B cell (primary cell): ENCODE measurements at regions not wholly inside any gene's neighbourhood (a gene's known extent, or its start where the extent isn't known, plus 50 kb on each side); places are given as distances from the start of the nearest gene placed in this dataset.

Source experiments
- ATAC-seq: fragments of 200-7000 bp; cut with Tn5 transposase; one replicate; pipeline ENCODE4 v1.10.0; 2021; ENCODE audit warnings: low read depth, mild to moderate bottlenecking, moderate number of reproducible peaks, moderate library complexity
- CTCF ChIA-PET: fragments of 350-600 bp; sonication (Branson Sonifier 250); formaldehyde crosslinking; loops from one replicate; lab custom pipeline; 2021; ENCODE audit warnings: antibody characterized with exemption, inconsistent platforms; lab: Charles Lee
- POLR2A ChIA-PET: fragments of 350-600 bp; sonication (Branson Sonifier 250); formaldehyde crosslinking; loops from one replicate; lab custom pipeline; 2021; ENCODE audit warnings: antibody characterized with exemption; lab: Charles Lee
- DNase-seq: peaks from one replicate; pipeline ENCODE4 v3.0.0; 2013
- H2AFZ ChIP-seq: 2 replicates; pipeline ENCODE4 v1.6.1; 2012; ENCODE audit warnings: mild to moderate bottlenecking, low read depth, low read length; ENCODE audit not compliant: insufficient read depth, poor library complexity, severe bottlenecking
- H3K27ac ChIP-seq, 2 donors: 1 replicate in 1 of 2; 2 replicates in 1 of 2; pipeline ENCODE4 v1.5.1; 2012 to 2013; ENCODE audit warnings: low read length in 2 of 2, mild to moderate bottlenecking in 2 of 2, moderate library complexity in 1 of 2
- H3K27me3 ChIP-seq, 4 experiments: fragments of 200-600 bp in 1 of 4; sonication (generic) in 1 of 4; replicated peaks in 1 of 4; 1 replicate in 2 of 4; 2 replicates in 2 of 4; pipeline versions ENCODE4 v1.6.1 to v1.7.0; 2013 to 2016; ENCODE audit warnings: low read length in 3 of 4, mild to moderate bottlenecking in 2 of 4, mixed read lengths in 1 of 4, moderate library complexity in 1 of 4; ENCODE audit not compliant: insufficient read depth in 4 of 4, control insufficient read depth in 3 of 4; ENCODE audit errors: control extremely low read depth in 1 of 4
- H3K36me3 ChIP-seq, 2 experiments: replicated peaks in 1 of 2; 1 replicate in 1 of 2; 2 replicates in 1 of 2; pipeline versions ENCODE4 v1.6.1 to v1.7.1; 2013; ENCODE audit warnings: low read length in 1 of 2; ENCODE audit not compliant: insufficient read depth in 2 of 2, control insufficient read depth in 1 of 2; ENCODE audit errors: control extremely low read depth in 1 of 2, extremely low read depth in 1 of 2
- H3K4me1 ChIP-seq, 2 donors: fragments of 200-600 bp in 1 of 2; sonication (generic) in 1 of 2; 1 replicate in 1 of 2; 2 replicates in 1 of 2; pipeline versions ENCODE4 v1.5.1 to v1.6.1; 2013 to 2017; ENCODE audit warnings: low read length in 2 of 2; ENCODE audit not compliant: control insufficient read depth in 2 of 2, insufficient read depth in 2 of 2
- H3K4me2 ChIP-seq: replicated peaks from 2 replicates; pipeline ENCODE3; 2012; ENCODE audit warnings: mild to moderate bottlenecking, low read depth, low read length; ENCODE audit not compliant: poor library complexity, severe bottlenecking
- H3K4me3 ChIP-seq, 5 experiments: fragments of 200-600 bp in 1 of 5; sonication (generic) in 1 of 5; 1 replicate in 3 of 5; 2 replicates in 2 of 5; pipeline versions ENCODE4 v1.5.1 to v1.7.0; 2011 to 2016; ENCODE audit warnings: low read length in 4 of 5, mild to moderate bottlenecking in 4 of 5, low read depth in 2 of 5, control low read depth in 1 of 5, moderate library complexity in 1 of 5; ENCODE audit not compliant: insufficient read depth in 1 of 5; ENCODE audit errors: control extremely low read depth in 1 of 5, extremely low read depth in 1 of 5
- H3K79me2 ChIP-seq: fragments of 200-600 bp; sonication (generic); one replicate; pipeline ENCODE4 v1.6.0; 2016; ENCODE audit warnings: low read length; ENCODE audit not compliant: control insufficient read depth, insufficient read depth
- H3K9ac ChIP-seq: fragments of 200-600 bp; sonication (generic); 2 replicates; pipeline ENCODE4 v1.6.1; 2017; ENCODE audit warnings: mild to moderate bottlenecking, low read length, moderate library complexity
- H3K9me3 ChIP-seq, 3 donors: one replicate each; pipeline versions ENCODE4 v1.6.1 to v1.7.1; 2013; ENCODE audit warnings: low read length in 2 of 3; ENCODE audit not compliant: control insufficient read depth in 2 of 3, insufficient read depth in 1 of 3; ENCODE audit errors: control extremely low read depth in 1 of 3
- H4K20me1 ChIP-seq: 2 replicates; pipeline ENCODE4 v1.6.0; 2012; ENCODE audit warnings: mild to moderate bottlenecking, low read length; ENCODE audit not compliant: insufficient read depth, control insufficient read depth, poor library complexity, severe bottlenecking
- H3K27ac Mint-ChIP-seq: one replicate; pipeline ENCODE4 v1.8.0; 2021; ENCODE audit warnings: mixed read lengths
- H3K27me3 Mint-ChIP-seq: one replicate; pipeline ENCODE4 v1.8.0; 2021; ENCODE audit warnings: mixed read lengths
- H3K4me1 Mint-ChIP-seq: one replicate; pipeline ENCODE4 v1.8.0; 2021; ENCODE audit warnings: mixed read lengths
- H3K4me3 Mint-ChIP-seq: one replicate; pipeline ENCODE4 v1.8.0; 2021; ENCODE audit warnings: mixed read lengths
- H3K9me3 Mint-ChIP-seq: one replicate; pipeline ENCODE4 v1.8.0; 2022; ENCODE audit warnings: mixed read lengths; ENCODE audit not compliant: insufficient read depth
- EZH2 ChIP-seq: IDR thresholded peaks from 2 replicates; pipeline ENCODE4 v1.6.1; 2012; ENCODE audit warnings: borderline replicate concordance, low read depth, mild to moderate bottlenecking, moderate library complexity, low read length; ENCODE audit not compliant: insufficient read depth, poor library complexity, severe bottlenecking
- WGBS: methylation state at CpG from one replicate; pipeline ENCODE4 v1.1.5; 2013; ENCODE audit warnings: missing lambda C conversion rate; ENCODE audit not compliant: insufficient coverage; 5-methylcytosine and 5-hydroxymethylcytosine counted together
- intact Hi-C: fragments of 100-400 bp; cut with micrococcal nuclease; formaldehyde crosslinking; loops from one replicate; pipeline ENCODE4 v1.10.0; 2022
- TF ChIP-seq, protein P1 (sequence below): fragments of 200-600 bp; IDR thresholded peaks from one replicate; pipeline ENCODE4 v1.8.0; 2022; ENCODE audit warnings: antibody characterized with exemption, mild to moderate bottlenecking

DNA sequence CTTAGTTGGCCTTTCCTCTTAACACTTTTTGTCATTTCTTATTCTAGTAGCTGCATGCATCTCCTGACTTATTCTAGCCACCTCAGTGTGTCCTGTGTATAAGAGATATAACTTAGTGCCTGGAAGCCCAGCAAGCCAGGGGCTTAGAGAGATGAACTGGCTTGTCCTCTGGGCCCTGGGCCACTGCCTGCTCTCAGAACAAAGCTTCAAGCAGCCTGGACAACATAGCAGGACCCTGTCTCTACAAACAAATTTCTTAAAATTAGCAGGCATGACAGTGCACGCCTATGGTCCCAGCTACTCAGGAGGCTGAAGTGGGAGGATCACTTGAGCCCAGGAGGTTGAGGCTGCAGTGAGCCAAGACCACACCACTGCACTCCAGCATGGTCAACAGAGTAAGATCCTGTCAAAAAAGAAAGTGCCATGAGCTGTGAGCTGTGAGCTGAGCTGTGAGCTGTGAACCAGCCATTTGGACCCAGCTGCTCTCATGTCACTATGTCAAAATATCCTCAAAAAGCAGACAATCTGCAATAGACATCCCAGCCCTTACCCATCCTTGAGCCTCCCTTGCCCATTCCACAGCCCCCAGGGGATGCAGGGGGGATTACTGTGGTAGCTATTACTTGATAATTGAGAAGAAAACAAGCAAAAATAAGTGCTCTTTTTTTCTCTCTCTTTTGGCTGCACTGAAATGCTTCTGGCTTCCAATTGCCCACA lies 174.5 kb downstream of the OPA1 start:
- ATAC-seq: no peak
- 86% methylated on average over 1 of the region's 1 CpG for WGBS
- no peak overlapping the region for H3K27ac Mint-ChIP-seq
- POLR2A ChIA-PET: no interaction called here
- H3K27ac ChIP-seq: no peak overlapping the region
- no peak overlapping the region for H3K4me2 ChIP-seq
- no peak overlapping the region for H3K4me3 Mint-ChIP-seq
- H3K27me3 ChIP-seq: peaks cover 0 to 2% (median 0%) of the 10 kb centered on the region in 4 experiments
- H3K4me3 ChIP-seq: no peak overlapping the region
- H3K79me2 ChIP-seq: no peaks in the 10 kb centered on the region
- H2AFZ ChIP-seq: no peak overlapping the region
- H3K9ac ChIP-seq: no peak overlapping the region
- H3K4me1 Mint-ChIP-seq: peaks cover 3% of the 10 kb centered on the region
- H3K9me3 ChIP-seq: no peaks in the 10 kb centered on the region
- H4K20me1 ChIP-seq: no peaks in the 10 kb centered on the region
- intact Hi-C loops: no loop called here
- CTCF ChIA-PET: interaction anchor here (0.7 to 1.4 kb wide), 3 partner anchors 22 to 548 kb away, joined by 3 to 4 read pairs (median 3); no protein-coding TSS in a partner anchor
- peaks cover 3% of the 10 kb centered on the region for H3K27me3 Mint-ChIP-seq
- no peaks in the 10 kb centered on the region for H3K9me3 Mint-ChIP-seq
- no peak for TF ChIP-seq EZH2
- TF ChIP-seq, protein P1, sequence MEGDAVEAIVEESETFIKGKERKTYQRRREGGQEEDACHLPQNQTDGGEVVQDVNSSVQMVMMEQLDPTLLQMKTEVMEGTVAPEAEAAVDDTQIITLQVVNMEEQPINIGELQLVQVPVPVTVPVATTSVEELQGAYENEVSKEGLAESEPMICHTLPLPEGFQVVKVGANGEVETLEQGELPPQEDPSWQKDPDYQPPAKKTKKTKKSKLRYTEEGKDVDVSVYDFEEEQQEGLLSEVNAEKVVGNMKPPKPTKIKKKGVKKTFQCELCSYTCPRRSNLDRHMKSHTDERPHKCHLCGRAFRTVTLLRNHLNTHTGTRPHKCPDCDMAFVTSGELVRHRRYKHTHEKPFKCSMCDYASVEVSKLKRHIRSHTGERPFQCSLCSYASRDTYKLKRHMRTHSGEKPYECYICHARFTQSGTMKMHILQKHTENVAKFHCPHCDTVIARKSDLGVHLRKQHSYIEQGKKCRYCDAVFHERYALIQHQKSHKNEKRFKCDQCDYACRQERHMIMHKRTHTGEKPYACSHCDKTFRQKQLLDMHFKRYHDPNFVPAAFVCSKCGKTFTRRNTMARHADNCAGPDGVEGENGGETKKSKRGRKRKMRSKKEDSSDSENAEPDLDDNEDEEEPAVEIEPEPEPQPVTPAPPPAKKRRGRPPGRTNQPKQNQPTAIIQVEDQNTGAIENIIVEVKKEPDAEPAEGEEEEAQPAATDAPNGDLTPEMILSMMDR: no peak
- H3K4me1 ChIP-seq: no peaks in the 10 kb centered on the region
- no peaks in the 10 kb centered on the region for H3K36me3 ChIP-seq
- DNase-seq: no peak

DNA sequence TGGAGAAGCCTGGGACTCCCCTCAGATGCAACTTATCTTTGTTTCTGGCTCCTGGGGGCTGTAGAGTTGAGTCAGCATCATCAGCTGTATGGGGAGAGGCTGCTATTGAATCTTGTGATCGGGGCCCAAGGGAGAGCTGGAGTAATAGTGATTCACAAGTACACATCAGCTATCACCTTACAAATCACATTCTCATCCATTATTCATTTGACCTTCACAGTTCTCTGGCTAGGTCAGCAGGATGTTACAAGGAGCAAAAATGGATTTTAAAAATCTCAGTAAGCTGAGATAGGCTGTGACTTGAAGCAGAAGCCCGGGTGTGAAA lies 175.0 kb downstream of the OPA1 start:
- no peak overlapping the region for H3K27ac ChIP-seq
- no peak overlapping the region for H3K9ac ChIP-seq
- no peaks in the 10 kb centered on the region for H3K9me3 ChIP-seq
- no peak overlapping the region for H3K4me3 Mint-ChIP-seq
- ATAC-seq: no peak
- H4K20me1 ChIP-seq: no peaks in the 10 kb centered on the region
- H3K4me1 ChIP-seq: no peaks in the 10 kb centered on the region
- no peak overlapping the region for H2AFZ ChIP-seq
- no peaks in the 10 kb centered on the region for H3K27me3 Mint-ChIP-seq
- H3K4me3 ChIP-seq: no peak overlapping the region
- H3K4me1 Mint-ChIP-seq: no peaks in the 10 kb centered on the region
- WGBS: 100% methylated on average over 1 of the region's 2 CpGs
- H3K4me2 ChIP-seq: no peak overlapping the region
- TF ChIP-seq, protein P1: no peak
- no peak for TF ChIP-seq EZH2
- no peak overlapping the region for H3K27ac Mint-ChIP-seq
- ChIA-PET CTCF (interaction anchor here (0.7 to 1.4 kb wide), 3 partner anchors 22 to 548 kb away, joined by 3 to 4 read pairs (median 3); no protein-coding TSS in a partner anchor), POLR2A (no interaction called here)
- H3K9me3 Mint-ChIP-seq: no peaks in the 10 kb centered on the region
- intact Hi-C loops: no loop called here
- no peaks in the 10 kb centered on the region for H3K79me2 ChIP-seq
- H3K36me3 ChIP-seq: no peaks in the 10 kb centered on the region
- no peak for DNase-seq
- no peaks in the 10 kb centered on the region for H3K27me3 ChIP-seq
